Activated naive CD8-positive, alpha-beta T cell treated with anti-CD3 and anti-CD28 coated beads, Interleukin-2, amount 50 U/mL, for 24 hours (primary cell): ENCODE measurements at regions not wholly inside any gene's neighbourhood (a gene's known extent, or its start where the extent isn't known, plus 50 kb on each side); places are given as distances from the start of the nearest gene placed in this dataset.

Experiments used
- ATAC-seq: fragments of 150-1000 bp; cut with Tn5 transposase; one replicate; pipeline ENCODE4 v1.10.0; 2021
- DNase-seq: peaks from one replicate; pipeline ENCODE4 v3.0.0; 2021
- H3K27ac Mint-ChIP-seq: one replicate; pipeline ENCODE4 v1.8.0; 2021; ENCODE audit warnings: mild to moderate bottlenecking, mixed read lengths
- H3K27me3 Mint-ChIP-seq: one replicate; pipeline ENCODE4 v1.8.0; 2021; ENCODE audit warnings: mixed read lengths
- H3K36me3 Mint-ChIP-seq: one replicate; pipeline ENCODE4 v1.8.0; 2021; ENCODE audit warnings: low read depth, mixed read lengths
- H3K4me1 Mint-ChIP-seq: one replicate; pipeline ENCODE4 v1.8.0; 2021; ENCODE audit warnings: mixed read lengths
- H3K4me3 Mint-ChIP-seq: one replicate; pipeline ENCODE4 v1.8.0; 2021; ENCODE audit warnings: mild to moderate bottlenecking, moderate library complexity, mixed read lengths
- H3K9me3 Mint-ChIP-seq: one replicate; pipeline ENCODE4 v1.8.0; 2021; ENCODE audit warnings: mixed read lengths

- Mint-ChIP-seq H3K4me3 (no peak overlapping the region), H3K27me3 (peaks cover 1% of the 10 kb centered on the region), H3K9me3 (no peaks in the 10 kb centered on the region), H3K36me3 (no peaks in the 10 kb centered on the region), H3K27ac (no peak overlapping the region), H3K4me1 (no peaks in the 10 kb centered on the region)
- no peak for ATAC-seq
- DNase-seq = no peak
These were observed 96.8 kb downstream of the TMEM26 start for GRCh38 chr10:61356354-61356753.

GRCh38 chr10:61355211-61355610 lies 98.0 kb downstream of the TMEM26 start:
- DNase-seq (no peak), ATAC-seq (no peak)
- H3K4me3 Mint-ChIP-seq = no peak overlapping the region

GRCh38 chr10:61354401-61354975 lies 98.7 kb downstream of the TMEM26 start:
- H3K9me3 Mint-ChIP-seq = no peaks in the 10 kb centered on the region
- no peak overlapping the region for H3K4me3 Mint-ChIP-seq
- H3K27ac Mint-ChIP-seq = no peak overlapping the region
- DNase-seq = no peak
- peaks cover 1% of the 10 kb centered on the region for H3K27me3 Mint-ChIP-seq
- ATAC-seq = no peak
- no peaks in the 10 kb centered on the region for H3K36me3 Mint-ChIP-seq
- no peaks in the 10 kb centered on the region for H3K4me1 Mint-ChIP-seq

More at GRCh38 chr10:61355211-61355610, 98.0 kb downstream of the TMEM26 start:
- H3K27me3 Mint-ChIP-seq = peaks cover 1% of the 10 kb centered on the region
- no peak overlapping the region for H3K27ac Mint-ChIP-seq
- no peaks in the 10 kb centered on the region for H3K36me3 Mint-ChIP-seq
- H3K4me1 Mint-ChIP-seq = no peaks in the 10 kb centered on the region
- no peaks in the 10 kb centered on the region for H3K9me3 Mint-ChIP-seq

GRCh38 chr10:61350794-61351193 lies 102.4 kb downstream of the TMEM26 start:
- no peaks in the 10 kb centered on the region for H3K4me1 Mint-ChIP-seq
- no peak for ATAC-seq
- H3K9me3 Mint-ChIP-seq = no peaks in the 10 kb centered on the region
- H3K36me3 Mint-ChIP-seq = no peaks in the 10 kb centered on the region
- peaks cover 3% of the 10 kb centered on the region for H3K27me3 Mint-ChIP-seq
- DNase-seq = no peak
- H3K27ac Mint-ChIP-seq = no peak overlapping the region
- H3K4me3 Mint-ChIP-seq = no peak overlapping the region

- Mint-ChIP-seq H3K27ac (no peak overlapping the region), H3K4me1 (no peaks in the 10 kb centered on the region), H3K27me3 (peaks cover 3% of the 10 kb centered on the region), H3K9me3 (no peaks in the 10 kb centered on the region), H3K36me3 (no peaks in the 10 kb centered on the region), H3K4me3 (no peak overlapping the region)
- ATAC-seq (no peak), DNase-seq (no peak)
These were observed 103.1 kb downstream of the TMEM26 start for GRCh38 chr10:61350068-61350467.

- DNase-seq (no peak), ATAC-seq (no peak)
- H3K9me3 Mint-ChIP-seq = no peaks in the 10 kb centered on the region
- peaks cover 2% of the 10 kb centered on the region for H3K27me3 Mint-ChIP-seq
- peaks cover 2% of the 10 kb centered on the region for H3K4me1 Mint-ChIP-seq
- H3K27ac Mint-ChIP-seq = no peak overlapping the region
- H3K36me3 Mint-ChIP-seq = no peaks in the 10 kb centered on the region
- no peak overlapping the region for H3K4me3 Mint-ChIP-seq
These were observed 106.3 kb downstream of the TMEM26 start for GRCh38 chr10:61346796-61347413.

- no peak for ATAC-seq
- Mint-ChIP-seq H3K27ac (no peak overlapping the region), H3K4me1 (peaks cover 2% of the 10 kb centered on the region), H3K9me3 (no peaks in the 10 kb centered on the region), H3K27me3 (peaks cover 2% of the 10 kb centered on the region), H3K4me3 (no peak overlapping the region), H3K36me3 (no peaks in the 10 kb centered on the region)
- no peak for DNase-seq
These were observed 109.4 kb downstream of the TMEM26 start for GRCh38 chr10:61343796-61344195.

- no peak for ATAC-seq
These were observed 110.2 kb downstream of the TMEM26 start for GRCh38 chr10:61342858-61343572.

GRCh38 chr10:61341008-61341407 lies 112.2 kb downstream of the TMEM26 start:
- no peak overlapping the region for H3K27ac Mint-ChIP-seq
- H3K9me3 Mint-ChIP-seq = no peaks in the 10 kb centered on the region
- no peak for ATAC-seq
- H3K4me3 Mint-ChIP-seq = no peak overlapping the region
- no peaks in the 10 kb centered on the region for H3K36me3 Mint-ChIP-seq
- peaks cover 3% of the 10 kb centered on the region for H3K27me3 Mint-ChIP-seq
- no peak for DNase-seq
- H3K4me1 Mint-ChIP-seq = peaks cover 2% of the 10 kb centered on the region

More at GRCh38 chr10:61342858-61343572, 110.2 kb downstream of the TMEM26 start:
- H3K9me3 Mint-ChIP-seq = no peaks in the 10 kb centered on the region
- H3K36me3 Mint-ChIP-seq = no peaks in the 10 kb centered on the region
- H3K4me3 Mint-ChIP-seq = no peak overlapping the region
- no peak overlapping the region for H3K27ac Mint-ChIP-seq
- DNase-seq = no peak
- H3K27me3 Mint-ChIP-seq = peaks cover 4% of the 10 kb centered on the region
- H3K4me1 Mint-ChIP-seq = peaks cover 2% of the 10 kb centered on the region

- H3K4me3 Mint-ChIP-seq = no peak overlapping the region
- no peak for DNase-seq
- no peaks in the 10 kb centered on the region for H3K36me3 Mint-ChIP-seq
- no peak overlapping the region for H3K27ac Mint-ChIP-seq
- ATAC-seq = no peak
- H3K9me3 Mint-ChIP-seq = no peaks in the 10 kb centered on the region
- H3K4me1 Mint-ChIP-seq = peaks cover 2% of the 10 kb centered on the region
- H3K27me3 Mint-ChIP-seq = peaks cover 3% of the 10 kb centered on the region
These were observed 115.0 kb downstream of the TMEM26 start for GRCh38 chr10:61338146-61338545.

GRCh38 chr10:61337741-61338140 lies 115.4 kb downstream of the TMEM26 start:
- Mint-ChIP-seq H3K27ac (no peak overlapping the region), H3K4me3 (no peak overlapping the region), H3K27me3 (peaks cover 3% of the 10 kb centered on the region), H3K4me1 (peaks cover 1% of the 10 kb centered on the region), H3K9me3 (no peaks in the 10 kb centered on the region), H3K36me3 (no peaks in the 10 kb centered on the region)
- ATAC-seq (no peak), DNase-seq (no peak)

- Mint-ChIP-seq H3K27ac (no peak overlapping the region), H3K36me3 (no peaks in the 10 kb centered on the region), H3K4me1 (no peaks in the 10 kb centered on the region), H3K27me3 (peaks cover 3% of the 10 kb centered on the region), H3K4me3 (no peak overlapping the region), H3K9me3 (no peaks in the 10 kb centered on the region)
- ATAC-seq (no peak), DNase-seq (no peak)
These were observed 116.3 kb downstream of the TMEM26 start for GRCh38 chr10:61336831-61337230.

- no peak for DNase-seq
- no peak overlapping the region for H3K4me3 Mint-ChIP-seq
- H3K27ac Mint-ChIP-seq = no peak overlapping the region
- no peaks in the 10 kb centered on the region for H3K36me3 Mint-ChIP-seq
- peaks cover 4% of the 10 kb centered on the region for H3K9me3 Mint-ChIP-seq
- ATAC-seq = no peak
- H3K4me1 Mint-ChIP-seq = no peaks in the 10 kb centered on the region
- H3K27me3 Mint-ChIP-seq = peaks cover 3% of the 10 kb centered on the region
These were observed 117.8 kb downstream of the TMEM26 start for GRCh38 chr10:61335359-61335758.

- ATAC-seq (no peak), DNase-seq (no peak)
- H3K36me3 Mint-ChIP-seq = no peaks in the 10 kb centered on the region
- H3K27me3 Mint-ChIP-seq = peaks cover 6% of the 10 kb centered on the region
- H3K27ac Mint-ChIP-seq = no peak overlapping the region
- H3K9me3 Mint-ChIP-seq = peaks cover 19% of the 10 kb centered on the region
- no peak overlapping the region for H3K4me3 Mint-ChIP-seq
- no peaks in the 10 kb centered on the region for H3K4me1 Mint-ChIP-seq
These were observed 120.6 kb downstream of the TMEM26 start for GRCh38 chr10:61332581-61332980.

- no peak for ATAC-seq
- Mint-ChIP-seq H3K9me3 (peaks cover 19% of the 10 kb centered on the region), H3K4me3 (no peak overlapping the region), H3K27me3 (peaks cover 8% of the 10 kb centered on the region), H3K36me3 (no peaks in the 10 kb centered on the region), H3K4me1 (no peaks in the 10 kb centered on the region), H3K27ac (no peak overlapping the region)
- DNase-seq = no peak
These were observed 122.5 kb downstream of the TMEM26 start for GRCh38 chr10:61330669-61331068.
